IMR-90 (cell line): ENCODE measurements at regions not wholly inside any gene's neighbourhood (a gene's known extent, or its start where the extent isn't known, plus 50 kb on each side); places are given as distances from the start of the nearest gene placed in this dataset.
A peak's percentile ranks its signal among the peaks of the same experiment; 100 is the strongest.

Source experiments
- ATAC-seq: fragments of 200-7000 bp; cut with Tn5 transposase; 2 replicates; pipeline ENCODE4 v1.9.1; 2020; ENCODE audit warnings: low read depth, mild to moderate bottlenecking, moderate library complexity
- BruUV-seq: library from RNA; stranded (reverse); fragments of 400-500 nt; replicated peaks from 2 replicates; lab custom pipeline; 2021; lab: Mats Ljungman, UMichigan
- CTCF ChIA-PET: fragments of 300-600 bp; formaldehyde crosslinking; extraction: SDS; loops from one replicate; lab custom pipeline; 2021; ENCODE audit warnings: antibody characterized with exemption; lab: Yijun Ruan, JAX
- POLR2A ChIA-PET: fragments of 300-600 bp; sonication (Branson Sonifier 250); formaldehyde crosslinking; loops from one replicate; lab custom pipeline; 2022; ENCODE audit warnings: antibody characterized with exemption; ENCODE audit not compliant: unreplicated experiment; lab: Charles Lee
- DNase-seq: peaks from one replicate; pipeline ENCODE4 v3.0.0; 2013
- H2AFZ ChIP-seq: replicated peaks from 2 replicates; pipeline ENCODE3; 2013; ENCODE audit warnings: low read length, mild to moderate bottlenecking; ENCODE audit not compliant: poor library complexity
- H2AK5ac ChIP-seq: 2 replicates; pipeline ENCODE4 v1.6.1; 2013; ENCODE audit warnings: low read depth, low read length, inconsistent platforms
- H2AK9ac ChIP-seq: replicated peaks from 2 replicates; pipeline ENCODE3; 2013; ENCODE audit warnings: mild to moderate bottlenecking, low read depth, low read length, moderate library complexity; ENCODE audit not compliant: poor library complexity
- H2BK120ac ChIP-seq: 2 replicates; pipeline ENCODE4 v1.6.1; 2013; ENCODE audit warnings: low read depth, low read length, inconsistent platforms
- H2BK15ac ChIP-seq: 3 replicates; pipeline ENCODE4 v1.6.1; 2013; ENCODE audit warnings: low read depth, low read length, inconsistent platforms
- H2BK20ac ChIP-seq: 2 replicates; pipeline ENCODE4 v1.6.1; 2013; ENCODE audit warnings: low read depth, mild to moderate bottlenecking, inconsistent platforms, low read length, moderate library complexity
- H2BK5ac ChIP-seq: 2 replicates; pipeline ENCODE4 v1.6.1; 2013; ENCODE audit warnings: mild to moderate bottlenecking, low read depth, low read length, inconsistent platforms; ENCODE audit not compliant: poor library complexity, severe bottlenecking
- H3K14ac ChIP-seq: replicated peaks from 2 replicates; pipeline ENCODE4 v1.6.1; 2013; ENCODE audit warnings: low read depth, low read length, inconsistent platforms
- H3K18ac ChIP-seq: 2 replicates; pipeline ENCODE4 v1.6.1; 2013; ENCODE audit warnings: low read depth, low read length, control low read depth
- H3K23ac ChIP-seq: 2 replicates; pipeline ENCODE4 v1.6.1; 2013; ENCODE audit warnings: low read depth, low read length, inconsistent platforms
- H3K27ac ChIP-seq: 2 replicates; pipeline ENCODE4 v1.5.1; 2013; ENCODE audit warnings: mild to moderate bottlenecking, control low read depth, low read length; ENCODE audit not compliant: insufficient read depth
- H3K27me3 ChIP-seq: 2 replicates; pipeline ENCODE4 v1.6.1; 2013; ENCODE audit warnings: low read length; ENCODE audit not compliant: control insufficient read depth, insufficient read depth
- H3K36me3 ChIP-seq: 2 replicates; pipeline ENCODE4 v1.6.1; 2013; ENCODE audit warnings: low read length, mixed read lengths; ENCODE audit not compliant: control insufficient read depth, insufficient read depth
- H3K4ac ChIP-seq: 2 replicates; pipeline ENCODE4 v1.6.1; 2013; ENCODE audit warnings: low read depth, low read length, inconsistent platforms
- H3K4me1 ChIP-seq: 2 replicates; pipeline ENCODE4 v1.6.1; 2013; ENCODE audit warnings: low read length, mixed read lengths; ENCODE audit not compliant: control insufficient read depth, insufficient read depth
- H3K4me2 ChIP-seq: 2 replicates; pipeline ENCODE4 v1.6.1; 2013; ENCODE audit warnings: low read depth, mild to moderate bottlenecking, control low read depth, low read length, moderate library complexity
- H3K4me3 ChIP-seq: 2 replicates; pipeline ENCODE4 v1.5.1; 2013; ENCODE audit warnings: low read depth, mild to moderate bottlenecking, control low read depth, low read length, moderate library complexity; ENCODE audit not compliant: insufficient read depth
- H3K56ac ChIP-seq: 2 replicates; pipeline ENCODE4 v1.6.1; 2013; ENCODE audit warnings: low read length, inconsistent platforms; ENCODE audit not compliant: insufficient read depth; ENCODE audit errors: extremely low read depth
- H3K79me1 ChIP-seq, 2 experiments: 2 replicates each; pipeline ENCODE4 v1.6.1; 2013; ENCODE audit warnings: low read length in 2 of 2, inconsistent platforms in 1 of 2, low read depth in 1 of 2
- H3K9ac ChIP-seq: 2 replicates; pipeline ENCODE4 v1.6.1; 2013; ENCODE audit warnings: low read depth, low read length, control low read depth
- H3K9me1 ChIP-seq: 2 replicates; pipeline ENCODE4 v1.6.1; 2013; ENCODE audit warnings: low read length, inconsistent platforms; ENCODE audit not compliant: insufficient read depth
- H3K9me3 ChIP-seq: 2 replicates; pipeline ENCODE4 v1.6.1; 2013; ENCODE audit warnings: low read length; ENCODE audit not compliant: control insufficient read depth, insufficient read depth
- H4K20me1 ChIP-seq: 2 replicates; pipeline ENCODE4 v1.6.1; 2013; ENCODE audit warnings: low read length, inconsistent platforms; ENCODE audit not compliant: insufficient read depth
- H4K5ac ChIP-seq: 2 replicates; pipeline ENCODE4 v1.6.1; 2013; ENCODE audit warnings: mild to moderate bottlenecking, low read depth, low read length, control low read depth
- H4K8ac ChIP-seq, 2 experiments: 2 replicates each; pipeline ENCODE4 v1.6.1; 2013; ENCODE audit warnings: low read depth in 2 of 2, low read length in 2 of 2, control low read depth in 1 of 2, inconsistent platforms in 1 of 2
- H4K91ac ChIP-seq: 2 replicates; pipeline ENCODE4 v1.6.1; 2013; ENCODE audit warnings: low read depth, low read length, inconsistent platforms; ENCODE audit not compliant: insufficient read depth
- CEBPB ChIP-seq: IDR thresholded peaks from 2 replicates; pipeline ENCODE4 v1.6.1; 2012; ENCODE audit warnings: low read depth, low read length, improper control_type of control experiment
- MAFK ChIP-seq: IDR thresholded peaks from 2 replicates; pipeline ENCODE4 v1.6.1; 2012; ENCODE audit warnings: low read depth, low read length, improper control_type of control experiment
- WGBS, 2 experiments: methylation state at CpG; one replicate each; pipeline versions ENCODE4 v1.1.5 to v1.1.7; 2013; ENCODE audit warnings: missing lambda C conversion rate in 2 of 2; ENCODE audit not compliant: insufficient read length in 1 of 2; ENCODE audit errors: extremely low coverage in 2 of 2; 5-methylcytosine and 5-hydroxymethylcytosine counted together
- dilution Hi-C: fragments of 300-500 bp; cut with HindIII; formaldehyde crosslinking; loops from one replicate; pipeline ENCODE4 v1.14.3; 2018; ENCODE audit warnings: low sequenced_read_pairs; ENCODE audit not compliant: unreplicated experiment
- in situ Hi-C: fragments of 300-500 bp; cut with MboI; formaldehyde crosslinking; loops from 3 replicates; pipeline ENCODE4 v1.14.3; 2019; ENCODE audit warnings: low sequenced_read_pairs, inconsistent platforms, mixed read lengths
- intact Hi-C: fragments of 100-400 bp; cut with micrococcal nuclease; formaldehyde crosslinking; loops from 2 replicates; pipeline ENCODE4 v1.10.0; 2022

GRCh38 chr15:53869044-53869805 is 109.0 kb upstream of the UNC13C start:
- ATAC-seq (no peak), DNase-seq (no peak)
- Histone ChIP-seq H3K4me1 (no peaks in the 10 kb centered on the region), H4K8ac (no peak overlapping the region), H3K18ac (no peak overlapping the region), H2BK20ac (no peak overlapping the region), H2BK120ac (no peak overlapping the region), H3K4me3 (no peak overlapping the region), H3K4me2 (no peak overlapping the region), H4K20me1 (no peaks in the 10 kb centered on the region), H2AK5ac (no peak overlapping the region), H2AK9ac (no peak overlapping the region), H4K5ac (no peak overlapping the region), H3K14ac (no peak overlapping the region), H4K91ac (no peak overlapping the region), H3K4ac (no peak overlapping the region), H2AFZ (no peak overlapping the region), H3K9ac (no peak overlapping the region), H3K56ac (no peak overlapping the region), H3K9me3 (peaks cover 13% of the 10 kb centered on the region; the same call in 1 of the 2 replicates), H3K23ac (no peak overlapping the region), H3K27ac (no peak overlapping the region), H3K36me3 (no peaks in the 10 kb centered on the region), H2BK15ac (no peak overlapping the region), H3K27me3 (no peaks in the 10 kb centered on the region), H2BK5ac (no peak overlapping the region), H3K79me1 (no peaks in the 10 kb centered on the region), H3K9me1 (no peaks in the 10 kb centered on the region)
- in situ Hi-C loops (no loop called here), dilution Hi-C loops (no loop called here), intact Hi-C loops (no loop called here)
- POLR2A ChIA-PET, result no interaction called here
- CTCF ChIA-PET, result no interaction called here
- TF ChIP-seq CEBPB, result no peak
- peak; percentile 38; the same call in 1 of the 2 replicates for TF ChIP-seq MAFK
- WGBS, 2 experiments, result 60% methylated on average over 1 of the region's 7 CpGs; no CpG with 5 or more reads in 1 of the 2 experiments
- no TSS peak for BruUV-seq
